IMR-90 (cell line): ENCODE measurements at regions not wholly inside any gene's neighbourhood (a gene's known extent, or its start where the extent isn't known, plus 50 kb on each side); places are given as distances from the start of the nearest gene placed in this dataset.

ENCODE experiments used
- ATAC-seq: fragments of 200-7000 bp; cut with Tn5 transposase; 2 replicates; pipeline ENCODE4 v1.9.1; 2020; ENCODE audit warnings: low read depth, mild to moderate bottlenecking, moderate library complexity
- BruUV-seq: library from RNA; stranded (reverse); fragments of 400-500 nt; replicated peaks from 2 replicates; lab custom pipeline; 2021; lab: Mats Ljungman, UMichigan
- CTCF ChIA-PET: fragments of 300-600 bp; formaldehyde crosslinking; extraction: SDS; loops from one replicate; lab custom pipeline; 2021; ENCODE audit warnings: antibody characterized with exemption; lab: Yijun Ruan, JAX
- POLR2A ChIA-PET: fragments of 300-600 bp; sonication (Branson Sonifier 250); formaldehyde crosslinking; loops from one replicate; lab custom pipeline; 2022; ENCODE audit warnings: antibody characterized with exemption; ENCODE audit not compliant: unreplicated experiment; lab: Charles Lee
- DNase-seq: peaks from one replicate; pipeline ENCODE4 v3.0.0; 2013
- H2AFZ ChIP-seq: replicated peaks from 2 replicates; pipeline ENCODE3; 2013; ENCODE audit warnings: low read length, mild to moderate bottlenecking; ENCODE audit not compliant: poor library complexity
- H2AK5ac ChIP-seq: 2 replicates; pipeline ENCODE4 v1.6.1; 2013; ENCODE audit warnings: low read depth, low read length, inconsistent platforms
- H2AK9ac ChIP-seq: replicated peaks from 2 replicates; pipeline ENCODE3; 2013; ENCODE audit warnings: mild to moderate bottlenecking, low read depth, low read length, moderate library complexity; ENCODE audit not compliant: poor library complexity
- H2BK120ac ChIP-seq: 2 replicates; pipeline ENCODE4 v1.6.1; 2013; ENCODE audit warnings: low read depth, low read length, inconsistent platforms
- H2BK15ac ChIP-seq: 3 replicates; pipeline ENCODE4 v1.6.1; 2013; ENCODE audit warnings: low read depth, low read length, inconsistent platforms
- H2BK20ac ChIP-seq: 2 replicates; pipeline ENCODE4 v1.6.1; 2013; ENCODE audit warnings: low read depth, mild to moderate bottlenecking, inconsistent platforms, low read length, moderate library complexity
- H2BK5ac ChIP-seq: 2 replicates; pipeline ENCODE4 v1.6.1; 2013; ENCODE audit warnings: mild to moderate bottlenecking, low read depth, low read length, inconsistent platforms; ENCODE audit not compliant: poor library complexity, severe bottlenecking
- H3K14ac ChIP-seq: replicated peaks from 2 replicates; pipeline ENCODE4 v1.6.1; 2013; ENCODE audit warnings: low read depth, low read length, inconsistent platforms
- H3K18ac ChIP-seq: 2 replicates; pipeline ENCODE4 v1.6.1; 2013; ENCODE audit warnings: low read depth, low read length, control low read depth
- H3K23ac ChIP-seq: 2 replicates; pipeline ENCODE4 v1.6.1; 2013; ENCODE audit warnings: low read depth, low read length, inconsistent platforms
- H3K27ac ChIP-seq: 2 replicates; pipeline ENCODE4 v1.5.1; 2013; ENCODE audit warnings: mild to moderate bottlenecking, control low read depth, low read length; ENCODE audit not compliant: insufficient read depth
- H3K27me3 ChIP-seq: 2 replicates; pipeline ENCODE4 v1.6.1; 2013; ENCODE audit warnings: low read length; ENCODE audit not compliant: control insufficient read depth, insufficient read depth
- H3K36me3 ChIP-seq: 2 replicates; pipeline ENCODE4 v1.6.1; 2013; ENCODE audit warnings: low read length, mixed read lengths; ENCODE audit not compliant: control insufficient read depth, insufficient read depth
- H3K4ac ChIP-seq: 2 replicates; pipeline ENCODE4 v1.6.1; 2013; ENCODE audit warnings: low read depth, low read length, inconsistent platforms
- H3K4me1 ChIP-seq: 2 replicates; pipeline ENCODE4 v1.6.1; 2013; ENCODE audit warnings: low read length, mixed read lengths; ENCODE audit not compliant: control insufficient read depth, insufficient read depth
- H3K4me2 ChIP-seq: 2 replicates; pipeline ENCODE4 v1.6.1; 2013; ENCODE audit warnings: low read depth, mild to moderate bottlenecking, control low read depth, low read length, moderate library complexity
- H3K4me3 ChIP-seq: 2 replicates; pipeline ENCODE4 v1.5.1; 2013; ENCODE audit warnings: low read depth, mild to moderate bottlenecking, control low read depth, low read length, moderate library complexity; ENCODE audit not compliant: insufficient read depth
- H3K56ac ChIP-seq: 2 replicates; pipeline ENCODE4 v1.6.1; 2013; ENCODE audit warnings: low read length, inconsistent platforms; ENCODE audit not compliant: insufficient read depth; ENCODE audit errors: extremely low read depth
- H3K79me1 ChIP-seq, 2 experiments: 2 replicates each; pipeline ENCODE4 v1.6.1; 2013; ENCODE audit warnings: low read length in 2 of 2, inconsistent platforms in 1 of 2, low read depth in 1 of 2
- H3K9ac ChIP-seq: 2 replicates; pipeline ENCODE4 v1.6.1; 2013; ENCODE audit warnings: low read depth, low read length, control low read depth
- H3K9me1 ChIP-seq: 2 replicates; pipeline ENCODE4 v1.6.1; 2013; ENCODE audit warnings: low read length, inconsistent platforms; ENCODE audit not compliant: insufficient read depth
- H3K9me3 ChIP-seq: 2 replicates; pipeline ENCODE4 v1.6.1; 2013; ENCODE audit warnings: low read length; ENCODE audit not compliant: control insufficient read depth, insufficient read depth
- H4K20me1 ChIP-seq: 2 replicates; pipeline ENCODE4 v1.6.1; 2013; ENCODE audit warnings: low read length, inconsistent platforms; ENCODE audit not compliant: insufficient read depth
- H4K5ac ChIP-seq: 2 replicates; pipeline ENCODE4 v1.6.1; 2013; ENCODE audit warnings: mild to moderate bottlenecking, low read depth, low read length, control low read depth
- H4K8ac ChIP-seq, 2 experiments: 2 replicates each; pipeline ENCODE4 v1.6.1; 2013; ENCODE audit warnings: low read depth in 2 of 2, low read length in 2 of 2, control low read depth in 1 of 2, inconsistent platforms in 1 of 2
- H4K91ac ChIP-seq: 2 replicates; pipeline ENCODE4 v1.6.1; 2013; ENCODE audit warnings: low read depth, low read length, inconsistent platforms; ENCODE audit not compliant: insufficient read depth
- BHLHE40 ChIP-seq: fragments of 150-350 bp; IDR thresholded peaks from 2 replicates; pipeline ENCODE4 v1.6.1; 2016; ENCODE audit warnings: mild to moderate bottlenecking, low read depth, low read length
- CEBPB ChIP-seq: IDR thresholded peaks from 2 replicates; pipeline ENCODE4 v1.6.1; 2012; ENCODE audit warnings: low read depth, low read length, improper control_type of control experiment
- CHD1 ChIP-seq: IDR thresholded peaks from 2 replicates; pipeline ENCODE4 v1.6.1; 2012; ENCODE audit warnings: low read depth, low read length, improper control_type of control experiment
- FOS ChIP-seq: fragments of 150-350 bp; IDR thresholded peaks from 2 replicates; pipeline ENCODE4 v1.6.1; 2016; ENCODE audit warnings: low read depth, low read length
- MAFK ChIP-seq: IDR thresholded peaks from 2 replicates; pipeline ENCODE4 v1.6.1; 2012; ENCODE audit warnings: low read depth, low read length, improper control_type of control experiment
- MAZ ChIP-seq: IDR thresholded peaks from 2 replicates; pipeline ENCODE4 v1.6.1; 2012; ENCODE audit warnings: low read depth, mild to moderate bottlenecking, low read length, improper control_type of control experiment, moderate library complexity, borderline replicate concordance
- MXI1 ChIP-seq: IDR thresholded peaks from 2 replicates; pipeline ENCODE4 v1.6.1; 2012; ENCODE audit warnings: low read depth, mild to moderate bottlenecking, low read length, moderate library complexity, borderline replicate concordance
- NFE2L2 ChIP-seq: fragments of 150-350 bp; IDR thresholded peaks from 2 replicates; pipeline ENCODE4 v1.6.1; 2016; ENCODE audit warnings: low read depth, mild to moderate bottlenecking, low read length
- POLR2A ChIP-seq: IDR thresholded peaks from 2 replicates; pipeline ENCODE4 v1.6.1; 2012; ENCODE audit warnings: mild to moderate bottlenecking, low read depth, low read length
- RAD21 ChIP-seq: IDR thresholded peaks from 2 replicates; pipeline ENCODE4 v1.6.1; 2012; ENCODE audit warnings: low read length, improper control_type of control experiment
- RCOR1 ChIP-seq: IDR thresholded peaks from 2 replicates; pipeline ENCODE4 v1.6.1; 2012; ENCODE audit warnings: mild to moderate bottlenecking, low read length, improper control_type of control experiment; ENCODE audit not compliant: insufficient replicate concordance
- RFX5 ChIP-seq: IDR thresholded peaks from 2 replicates; pipeline ENCODE4 v1.8.0; 2012; ENCODE audit warnings: low read depth, mild to moderate bottlenecking, low read length, moderate library complexity
- SMC3 ChIP-seq: fragments of 150-350 bp; IDR thresholded peaks from 2 replicates; pipeline ENCODE4 v1.6.1; 2016; ENCODE audit warnings: low read depth, mild to moderate bottlenecking, antibody characterized with exemption, low read length, moderate library complexity
- USF2 ChIP-seq: fragments of 150-350 bp; IDR thresholded peaks from 2 replicates; pipeline ENCODE4 v1.6.1; 2017; ENCODE audit warnings: mild to moderate bottlenecking, antibody characterized with exemption, low read length, low read depth
- WGBS, 2 experiments: methylation state at CpG; one replicate each; pipeline versions ENCODE4 v1.1.5 to v1.1.7; 2013; ENCODE audit warnings: missing lambda C conversion rate in 2 of 2; ENCODE audit not compliant: insufficient read length in 1 of 2; ENCODE audit errors: extremely low coverage in 2 of 2; 5-methylcytosine and 5-hydroxymethylcytosine counted together
- dilution Hi-C: fragments of 300-500 bp; cut with HindIII; formaldehyde crosslinking; loops from one replicate; pipeline ENCODE4 v1.14.3; 2018; ENCODE audit warnings: low sequenced_read_pairs; ENCODE audit not compliant: unreplicated experiment
- in situ Hi-C: fragments of 300-500 bp; cut with MboI; formaldehyde crosslinking; loops from 3 replicates; pipeline ENCODE4 v1.14.3; 2019; ENCODE audit warnings: low sequenced_read_pairs, inconsistent platforms, mixed read lengths
- intact Hi-C: fragments of 100-400 bp; cut with micrococcal nuclease; formaldehyde crosslinking; loops from 2 replicates; pipeline ENCODE4 v1.10.0; 2022
- TF ChIP-seq, protein P1 (sequence below): conservative IDR thresholded peaks from 2 replicates; pipeline ENCODE4 v1.5.1; 2012; ENCODE audit warnings: mild to moderate bottlenecking, low read depth, low read length, improper control_type of control experiment
- TF ChIP-seq, protein P2 (sequence below): fragments of 150-350 bp; IDR thresholded peaks from 2 replicates; pipeline ENCODE4 v1.6.1; 2016; ENCODE audit warnings: low read depth, mild to moderate bottlenecking, low read length, moderate library complexity, borderline replicate concordance

GRCh38 chr2:143823876-143824275, 694.7 kb downstream of the ARHGAP15 start:
- BruUV-seq: no TSS peak
- no peak overlapping the region for H2BK20ac ChIP-seq
- H3K4me2 ChIP-seq: no peak overlapping the region
- ATAC-seq: no peak
- CTCF ChIA-PET: interaction anchor here (0.7 to 1.6 kb wide), 2 partner anchors 18 to 35 kb away, joined by 6 to 8 read pairs; no protein-coding TSS in a partner anchor
- no peak overlapping the region for H3K23ac ChIP-seq
- intact Hi-C loops: no loop called here
- no peak for TF ChIP-seq BHLHE40
- no peak for TF ChIP-seq CEBPB
- TF ChIP-seq MXI1: no peak
- TF ChIP-seq CHD1: no peak
- no peak for TF ChIP-seq USF2
- TF ChIP-seq, protein P1, sequence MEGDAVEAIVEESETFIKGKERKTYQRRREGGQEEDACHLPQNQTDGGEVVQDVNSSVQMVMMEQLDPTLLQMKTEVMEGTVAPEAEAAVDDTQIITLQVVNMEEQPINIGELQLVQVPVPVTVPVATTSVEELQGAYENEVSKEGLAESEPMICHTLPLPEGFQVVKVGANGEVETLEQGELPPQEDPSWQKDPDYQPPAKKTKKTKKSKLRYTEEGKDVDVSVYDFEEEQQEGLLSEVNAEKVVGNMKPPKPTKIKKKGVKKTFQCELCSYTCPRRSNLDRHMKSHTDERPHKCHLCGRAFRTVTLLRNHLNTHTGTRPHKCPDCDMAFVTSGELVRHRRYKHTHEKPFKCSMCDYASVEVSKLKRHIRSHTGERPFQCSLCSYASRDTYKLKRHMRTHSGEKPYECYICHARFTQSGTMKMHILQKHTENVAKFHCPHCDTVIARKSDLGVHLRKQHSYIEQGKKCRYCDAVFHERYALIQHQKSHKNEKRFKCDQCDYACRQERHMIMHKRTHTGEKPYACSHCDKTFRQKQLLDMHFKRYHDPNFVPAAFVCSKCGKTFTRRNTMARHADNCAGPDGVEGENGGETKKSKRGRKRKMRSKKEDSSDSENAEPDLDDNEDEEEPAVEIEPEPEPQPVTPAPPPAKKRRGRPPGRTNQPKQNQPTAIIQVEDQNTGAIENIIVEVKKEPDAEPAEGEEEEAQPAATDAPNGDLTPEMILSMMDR: no peak
- no peak for TF ChIP-seq RCOR1
- TF ChIP-seq SMC3: no peak
- TF ChIP-seq MAZ: no peak
- no peak for TF ChIP-seq POLR2A
- no peak for TF ChIP-seq MAFK
- TF ChIP-seq NFE2L2: no peak
- no peak for TF ChIP-seq RFX5
- no peak for TF ChIP-seq FOS
- TF ChIP-seq, protein P2, sequence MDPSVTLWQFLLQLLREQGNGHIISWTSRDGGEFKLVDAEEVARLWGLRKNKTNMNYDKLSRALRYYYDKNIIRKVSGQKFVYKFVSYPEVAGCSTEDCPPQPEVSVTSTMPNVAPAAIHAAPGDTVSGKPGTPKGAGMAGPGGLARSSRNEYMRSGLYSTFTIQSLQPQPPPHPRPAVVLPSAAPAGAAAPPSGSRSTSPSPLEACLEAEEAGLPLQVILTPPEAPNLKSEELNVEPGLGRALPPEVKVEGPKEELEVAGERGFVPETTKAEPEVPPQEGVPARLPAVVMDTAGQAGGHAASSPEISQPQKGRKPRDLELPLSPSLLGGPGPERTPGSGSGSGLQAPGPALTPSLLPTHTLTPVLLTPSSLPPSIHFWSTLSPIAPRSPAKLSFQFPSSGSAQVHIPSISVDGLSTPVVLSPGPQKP: no peak
- TF ChIP-seq RAD21: no peak
- H4K20me1 ChIP-seq: no peaks in the 10 kb centered on the region
- H3K9ac ChIP-seq: no peak overlapping the region
- H3K4me3 ChIP-seq: no peak overlapping the region
- no peak overlapping the region for H2AFZ ChIP-seq
- POLR2A ChIA-PET: interaction anchor here (0.7 kb wide), 1 partner anchor 389 kb away, joined by 3 read pairs; no protein-coding TSS in a partner anchor
- no peak overlapping the region for H3K18ac ChIP-seq
- no peaks in the 10 kb centered on the region for H3K27me3 ChIP-seq
- no peaks in the 10 kb centered on the region for H3K79me1 ChIP-seq
- H2BK120ac ChIP-seq: no peak overlapping the region
- H3K4me1 ChIP-seq: no peaks in the 10 kb centered on the region
- H2BK5ac ChIP-seq: no peak overlapping the region
- no peak overlapping the region for H3K27ac ChIP-seq
- no peak overlapping the region for H4K5ac ChIP-seq
- in situ Hi-C loops: no loop called here
- H3K14ac ChIP-seq: no peak overlapping the region
- H3K4ac ChIP-seq: no peak overlapping the region
- no peak for DNase-seq
- no peak overlapping the region for H3K56ac ChIP-seq
- no peak overlapping the region for H2AK9ac ChIP-seq
- no peak overlapping the region for H4K8ac ChIP-seq
- H4K91ac ChIP-seq: no peak overlapping the region
- H2BK15ac ChIP-seq: no peak overlapping the region
- no peaks in the 10 kb centered on the region for H3K9me3 ChIP-seq
- WGBS, 2 experiments: 43% methylated on average over 1 of the region's 2 CpGs; no CpG with 5 or more reads in 1 of the 2 experiments
- H3K9me1 ChIP-seq: no peaks in the 10 kb centered on the region
- dilution Hi-C loops: no loop called here
- no peaks in the 10 kb centered on the region for H3K36me3 ChIP-seq
- no peak overlapping the region for H2AK5ac ChIP-seq
